Liver (tissue), 3 donors: ENCODE measurements at regions not wholly inside any gene's neighbourhood (a gene's known extent, or its start where the extent isn't known, plus 50 kb on each side); places are given as distances from the start of the nearest gene placed in this dataset.

Experiments used
- GABPA ChIP-seq, 2 donors: IDR thresholded peaks in 1 of 2; conservative IDR thresholded peaks in 1 of 2; 2 replicates each; pipeline ENCODE4 v1.6.1; 2016; ENCODE audit warnings: antibody characterized with exemption in 2 of 2, mild to moderate bottlenecking in 1 of 2, moderate library complexity in 1 of 2
- JUND ChIP-seq, 2 donors: IDR thresholded peaks; 2 replicates each; pipeline ENCODE4 v1.6.1; 2016; ENCODE audit warnings: antibody characterized with exemption in 2 of 2
- NR2F2 ChIP-seq: IDR thresholded peaks from 2 replicates; pipeline ENCODE4 v1.6.1; 2016; ENCODE audit warnings: antibody characterized with exemption
- YY1 ChIP-seq: IDR thresholded peaks from 2 replicates; pipeline ENCODE4 v1.6.1; 2016; ENCODE audit warnings: antibody characterized with exemption, mild to moderate bottlenecking
- TF ChIP-seq, protein P1 (sequence below): fragments of 150-350 bp; IDR thresholded peaks from 2 replicates; pipeline ENCODE4 v1.5.1; 2017; ENCODE audit warnings: improper control_type of control experiment, low read depth, low read length; ENCODE audit not compliant: missing input control
- TF ChIP-seq, protein P2 (sequence below): IDR thresholded peaks from 2 replicates; pipeline ENCODE4 v1.6.1; 2016; ENCODE audit warnings: antibody characterized with exemption, mild to moderate bottlenecking
- TF ChIP-seq, protein P3 (sequence below): IDR thresholded peaks from 2 replicates; pipeline ENCODE4 v1.6.1; 2016; ENCODE audit warnings: antibody characterized with exemption
- donor health status: healthy.
- donor health status: healthy.

DNA sequence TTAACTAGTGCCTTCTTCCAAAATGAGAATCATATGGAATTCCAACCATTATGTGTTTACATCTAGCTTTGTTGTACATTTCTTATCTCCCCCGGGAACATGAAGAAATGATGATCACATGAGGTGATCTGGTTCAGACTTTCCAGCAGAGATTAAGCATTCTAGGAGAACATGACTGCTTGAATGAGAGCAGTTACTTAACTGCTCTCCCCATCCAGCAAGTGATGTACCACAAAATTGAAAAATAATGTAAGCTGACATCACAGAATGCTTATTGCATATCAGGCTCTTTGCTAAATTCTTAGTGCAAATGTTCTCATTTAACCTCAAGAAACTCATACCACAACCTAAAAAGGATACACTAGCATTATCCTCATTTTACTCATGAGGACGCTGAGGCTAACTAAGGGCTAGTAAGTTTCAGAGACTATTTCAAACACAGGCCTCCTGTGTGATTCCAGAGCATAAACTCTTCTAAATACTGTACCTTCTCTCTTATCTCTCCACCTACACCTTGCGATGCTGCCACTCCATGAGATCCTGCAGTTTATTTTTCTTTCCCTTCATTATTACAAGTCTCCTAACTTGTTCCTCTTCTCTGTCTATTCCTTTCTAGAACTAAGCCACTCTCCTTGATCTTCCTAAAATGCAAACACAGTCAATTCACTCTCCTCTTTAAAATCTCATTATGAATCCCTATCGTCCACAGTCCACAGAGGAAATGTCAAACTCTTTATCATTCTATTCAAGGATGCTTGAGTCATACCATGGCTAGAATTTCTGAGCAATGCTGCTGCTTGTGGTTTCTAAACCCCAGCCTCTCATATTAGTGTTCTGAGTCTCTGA, 1224.8 kb upstream of the ZEB2 start:
- TF ChIP-seq, protein P1, sequence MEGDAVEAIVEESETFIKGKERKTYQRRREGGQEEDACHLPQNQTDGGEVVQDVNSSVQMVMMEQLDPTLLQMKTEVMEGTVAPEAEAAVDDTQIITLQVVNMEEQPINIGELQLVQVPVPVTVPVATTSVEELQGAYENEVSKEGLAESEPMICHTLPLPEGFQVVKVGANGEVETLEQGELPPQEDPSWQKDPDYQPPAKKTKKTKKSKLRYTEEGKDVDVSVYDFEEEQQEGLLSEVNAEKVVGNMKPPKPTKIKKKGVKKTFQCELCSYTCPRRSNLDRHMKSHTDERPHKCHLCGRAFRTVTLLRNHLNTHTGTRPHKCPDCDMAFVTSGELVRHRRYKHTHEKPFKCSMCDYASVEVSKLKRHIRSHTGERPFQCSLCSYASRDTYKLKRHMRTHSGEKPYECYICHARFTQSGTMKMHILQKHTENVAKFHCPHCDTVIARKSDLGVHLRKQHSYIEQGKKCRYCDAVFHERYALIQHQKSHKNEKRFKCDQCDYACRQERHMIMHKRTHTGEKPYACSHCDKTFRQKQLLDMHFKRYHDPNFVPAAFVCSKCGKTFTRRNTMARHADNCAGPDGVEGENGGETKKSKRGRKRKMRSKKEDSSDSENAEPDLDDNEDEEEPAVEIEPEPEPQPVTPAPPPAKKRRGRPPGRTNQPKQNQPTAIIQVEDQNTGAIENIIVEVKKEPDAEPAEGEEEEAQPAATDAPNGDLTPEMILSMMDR = no peak
- TF ChIP-seq NR2F2 = no peak
- TF ChIP-seq, protein P2, sequence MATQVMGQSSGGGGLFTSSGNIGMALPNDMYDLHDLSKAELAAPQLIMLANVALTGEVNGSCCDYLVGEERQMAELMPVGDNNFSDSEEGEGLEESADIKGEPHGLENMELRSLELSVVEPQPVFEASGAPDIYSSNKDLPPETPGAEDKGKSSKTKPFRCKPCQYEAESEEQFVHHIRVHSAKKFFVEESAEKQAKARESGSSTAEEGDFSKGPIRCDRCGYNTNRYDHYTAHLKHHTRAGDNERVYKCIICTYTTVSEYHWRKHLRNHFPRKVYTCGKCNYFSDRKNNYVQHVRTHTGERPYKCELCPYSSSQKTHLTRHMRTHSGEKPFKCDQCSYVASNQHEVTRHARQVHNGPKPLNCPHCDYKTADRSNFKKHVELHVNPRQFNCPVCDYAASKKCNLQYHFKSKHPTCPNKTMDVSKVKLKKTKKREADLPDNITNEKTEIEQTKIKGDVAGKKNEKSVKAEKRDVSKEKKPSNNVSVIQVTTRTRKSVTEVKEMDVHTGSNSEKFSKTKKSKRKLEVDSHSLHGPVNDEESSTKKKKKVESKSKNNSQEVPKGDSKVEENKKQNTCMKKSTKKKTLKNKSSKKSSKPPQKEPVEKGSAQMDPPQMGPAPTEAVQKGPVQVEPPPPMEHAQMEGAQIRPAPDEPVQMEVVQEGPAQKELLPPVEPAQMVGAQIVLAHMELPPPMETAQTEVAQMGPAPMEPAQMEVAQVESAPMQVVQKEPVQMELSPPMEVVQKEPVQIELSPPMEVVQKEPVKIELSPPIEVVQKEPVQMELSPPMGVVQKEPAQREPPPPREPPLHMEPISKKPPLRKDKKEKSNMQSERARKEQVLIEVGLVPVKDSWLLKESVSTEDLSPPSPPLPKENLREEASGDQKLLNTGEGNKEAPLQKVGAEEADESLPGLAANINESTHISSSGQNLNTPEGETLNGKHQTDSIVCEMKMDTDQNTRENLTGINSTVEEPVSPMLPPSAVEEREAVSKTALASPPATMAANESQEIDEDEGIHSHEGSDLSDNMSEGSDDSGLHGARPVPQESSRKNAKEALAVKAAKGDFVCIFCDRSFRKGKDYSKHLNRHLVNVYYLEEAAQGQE = no peak
- no peak for TF ChIP-seq YY1
- TF ChIP-seq GABPA (IDR thresholded peaks at IDR 0.05 in 1 of 2, conservative IDR thresholded peaks at IDR 0.05 in 1 of 2) = no peak
- TF ChIP-seq JUND (IDR thresholded peaks at IDR 0.05) = no peak
- TF ChIP-seq, protein P3, sequence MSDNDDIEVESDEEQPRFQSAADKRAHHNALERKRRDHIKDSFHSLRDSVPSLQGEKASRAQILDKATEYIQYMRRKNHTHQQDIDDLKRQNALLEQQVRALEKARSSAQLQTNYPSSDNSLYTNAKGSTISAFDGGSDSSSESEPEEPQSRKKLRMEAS = no peak
